ENCODE measurements at regions not wholly inside any gene's neighbourhood (a gene's known extent, or its start where the extent isn't known, plus 50 kb on each side); places are given as distances from the start of the nearest gene placed in this dataset.

GRCh38 chr3:74127256-74127655 lies 487.2 kb downstream of the CNTN3 start:
- Histone ChIP-seq H2AFZ (ENCODE audit: low read depth, low read length) (no peak overlapping the region), H3K9ac (ENCODE audit: low read length) (no peak overlapping the region), H3K27me3 (ENCODE audit: insufficient read depth, low read depth, low read length) (no peaks in the 10 kb centered on the region), H3K4me2 (ENCODE audit: low read length) (no peak overlapping the region), H3F3A (ENCODE audit: insufficient read depth, low read length, poor library complexity, severe bottlenecking) (no peaks in the 10 kb centered on the region), H3K4me3 (ENCODE audit: low read length) (no peak overlapping the region), H3K27ac (ENCODE audit: low read length) (no peak overlapping the region), H3K9me2 (ENCODE audit: insufficient read depth, low read length) (no peaks in the 10 kb centered on the region), H3K36me3 (ENCODE audit: insufficient read depth, low read length) (no peaks in the 10 kb centered on the region), H4K20me1 (ENCODE audit: insufficient read depth) (no peaks in the 10 kb centered on the region), H3K79me2 (replicated peaks; ENCODE audit: insufficient read depth, low read length) (no peaks in the 10 kb centered on the region), H3K9me3 (ENCODE audit: low read length) (peaks cover 4% of the 10 kb centered on the region)
- no peak for TF ChIP-seq POLR2AphosphoS5 (IDR thresholded peaks at IDR 0.05)
- TF ChIP-seq EP300 (conservative IDR thresholded peaks at IDR 0.05; ENCODE audit: poor library complexity, severe bottlenecking), result no peak
- TF ChIP-seq CTCF (IDR thresholded peaks at IDR 0.05; ENCODE audit: poor library complexity, severe bottlenecking), result no peak
- TF ChIP-seq TAF1 (IDR thresholded peaks at IDR 0.05; ENCODE audit: low read depth), result no peak
- no peak for TF ChIP-seq SMC3 (conservative IDR thresholded peaks at IDR 0.05; ENCODE audit: poor library complexity)
- no peak for TF ChIP-seq MXI1 (conservative IDR thresholded peaks at IDR 0.05; ENCODE audit: poor library complexity, severe bottlenecking)
- no peak for TF ChIP-seq EZH2 (IDR thresholded peaks at IDR 0.05; ENCODE audit: borderline replicate concordance, insufficient read depth, low read length, poor library complexity, severe bottlenecking)
- no peak for TF ChIP-seq REST (IDR thresholded peaks at IDR 0.05; ENCODE audit: borderline replicate concordance)
- no peak for TF ChIP-seq RAD21 (conservative IDR thresholded peaks at IDR 0.05)

GRCh38 chr3:74124782-74125181 lies 489.7 kb downstream of the CNTN3 start:
- no peaks in the 10 kb centered on the region for H3K9me3 ChIP-seq (ENCODE audit: low read length)
- no peaks in the 10 kb centered on the region for H3K79me2 ChIP-seq (replicated peaks; ENCODE audit: insufficient read depth, low read length)
- TF ChIP-seq RAD21 (conservative IDR thresholded peaks at IDR 0.05), result no peak
- no peak for TF ChIP-seq POLR2AphosphoS5 (IDR thresholded peaks at IDR 0.05)
- TF ChIP-seq EP300 (conservative IDR thresholded peaks at IDR 0.05; ENCODE audit: poor library complexity, severe bottlenecking), result no peak
- no peak for TF ChIP-seq REST (IDR thresholded peaks at IDR 0.05; ENCODE audit: borderline replicate concordance)
- no peak for TF ChIP-seq CTCF (IDR thresholded peaks at IDR 0.05; ENCODE audit: poor library complexity, severe bottlenecking)
- TF ChIP-seq MXI1 (conservative IDR thresholded peaks at IDR 0.05; ENCODE audit: poor library complexity, severe bottlenecking), result no peak
- no peak for TF ChIP-seq EZH2 (IDR thresholded peaks at IDR 0.05; ENCODE audit: borderline replicate concordance, insufficient read depth, low read length, poor library complexity, severe bottlenecking)
- TF ChIP-seq SMC3 (conservative IDR thresholded peaks at IDR 0.05; ENCODE audit: poor library complexity), result no peak
- TF ChIP-seq TAF1 (IDR thresholded peaks at IDR 0.05; ENCODE audit: low read depth), result no peak
- H3K27ac ChIP-seq (ENCODE audit: low read length), result no peak overlapping the region
- H3K9me2 ChIP-seq (ENCODE audit: insufficient read depth, low read length), result no peaks in the 10 kb centered on the region
- H3K27me3 ChIP-seq (ENCODE audit: insufficient read depth, low read depth, low read length), result no peaks in the 10 kb centered on the region
- no peaks in the 10 kb centered on the region for H4K20me1 ChIP-seq (ENCODE audit: insufficient read depth)
- no peaks in the 10 kb centered on the region for H3F3A ChIP-seq (ENCODE audit: insufficient read depth, low read length, poor library complexity, severe bottlenecking)
- no peak overlapping the region for H3K4me2 ChIP-seq (ENCODE audit: low read length)
- H2AFZ ChIP-seq (ENCODE audit: low read depth, low read length), result no peak overlapping the region
- H3K4me3 ChIP-seq (ENCODE audit: low read length), result no peak overlapping the region
- no peaks in the 10 kb centered on the region for H3K36me3 ChIP-seq (ENCODE audit: insufficient read depth, low read length)
- H3K9ac ChIP-seq (ENCODE audit: low read length), result no peak overlapping the region
